ENCODE measurements at regions not wholly inside any gene's neighbourhood (a gene's known extent, or its start where the extent isn't known, plus 50 kb on each side); places are given as distances from the start of the nearest gene placed in this dataset.

DNA sequence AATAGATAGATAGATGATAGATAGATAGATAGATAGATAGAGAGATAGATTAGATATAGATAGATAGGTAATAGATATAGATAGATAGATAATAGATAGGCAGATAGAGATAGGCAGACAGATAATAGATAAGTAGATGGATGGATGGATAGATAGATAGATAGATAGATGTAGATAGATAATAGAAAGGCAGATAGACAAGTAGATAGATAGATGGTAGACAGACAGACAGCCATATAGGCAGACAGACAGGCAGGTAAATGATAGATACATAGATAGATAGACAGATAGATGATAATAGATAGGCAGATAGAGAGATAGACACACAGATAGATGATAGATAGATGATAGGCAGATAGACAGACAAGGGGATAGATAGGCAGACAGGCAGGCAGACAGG is 191.4 kb upstream of the TNRC6C start:
- Mint-ChIP-seq H3K4me1 (ENCODE audit: unreplicated experiment) (peaks cover under 1% of the 10 kb centered on the region), H3K4me3 (no peak overlapping the region), H3K36me3 (no peaks in the 10 kb centered on the region), H3K27ac (no peak overlapping the region), H3K9me3 (no peaks in the 10 kb centered on the region), H3K27me3 (peaks cover 28% of the 10 kb centered on the region)
- no peak for TF ChIP-seq CTCF (conservative IDR thresholded peaks at IDR 0.05)
- no peak for DNase-seq (ENCODE audit: extremely low spot score, unreplicated experiment)

GRCh38 chr17:77768248-77768852 is 190.2 kb upstream of the TNRC6C start:
- Mint-ChIP-seq H3K9me3 (no peaks in the 10 kb centered on the region), H3K27me3 (peaks cover 38% of the 10 kb centered on the region), H3K4me3 (no peak overlapping the region), H3K36me3 (no peaks in the 10 kb centered on the region), H3K27ac (no peak overlapping the region), H3K4me1 (ENCODE audit: unreplicated experiment) (peaks cover 12% of the 10 kb centered on the region)
- no peak for TF ChIP-seq CTCF (conservative IDR thresholded peaks at IDR 0.05)
- DNase-seq (ENCODE audit: extremely low spot score, unreplicated experiment) = no peak

DNA sequence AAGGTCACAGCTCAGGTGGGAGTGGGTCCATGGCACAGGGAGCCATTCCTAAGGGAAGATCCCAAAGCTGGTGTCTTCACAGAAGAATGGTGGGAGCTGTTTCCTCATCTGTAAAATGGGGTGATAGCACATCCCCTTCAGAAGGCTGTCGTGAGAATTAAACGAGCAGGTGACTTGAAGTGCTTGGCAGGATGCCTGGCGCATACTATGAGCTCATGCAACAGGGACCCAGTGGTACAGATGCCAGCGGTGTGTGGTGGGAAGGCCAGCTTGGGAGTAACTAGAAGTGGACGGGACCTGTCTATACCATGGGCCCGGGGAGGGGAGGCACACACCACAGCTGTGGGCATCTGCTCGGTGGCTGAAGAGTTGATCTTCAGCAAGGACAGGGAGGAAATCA is 189.3 kb upstream of the TNRC6C start:
- Mint-ChIP-seq H3K36me3 (no peaks in the 10 kb centered on the region), H3K27me3 (peaks cover 35% of the 10 kb centered on the region), H3K27ac (no peak overlapping the region), H3K4me3 (no peak overlapping the region), H3K4me1 (ENCODE audit: unreplicated experiment) (peaks cover 12% of the 10 kb centered on the region), H3K9me3 (no peaks in the 10 kb centered on the region)
- DNase-seq (ENCODE audit: extremely low spot score, unreplicated experiment) = no peak
- TF ChIP-seq CTCF (conservative IDR thresholded peaks at IDR 0.05) = no peak

GRCh38 chr17:77769762-77770161 is 188.7 kb upstream of the TNRC6C start:
- no peak for TF ChIP-seq CTCF (conservative IDR thresholded peaks at IDR 0.05)
- no peak overlapping the region for H3K27ac Mint-ChIP-seq
- H3K4me3 Mint-ChIP-seq = no peak overlapping the region
- DNase-seq (ENCODE audit: extremely low spot score, unreplicated experiment) = no peak
- no peaks in the 10 kb centered on the region for H3K36me3 Mint-ChIP-seq
- H3K4me1 Mint-ChIP-seq (ENCODE audit: unreplicated experiment) = peaks cover 12% of the 10 kb centered on the region
- no peaks in the 10 kb centered on the region for H3K9me3 Mint-ChIP-seq
- peaks cover 34% of the 10 kb centered on the region for H3K27me3 Mint-ChIP-seq

- peak overlapping the region; percentile 46 for H3K27ac Mint-ChIP-seq
- H3K27me3 Mint-ChIP-seq = peaks cover 31% of the 10 kb centered on the region
Observed at GRCh38 chr17:77770331-77771105, 188.0 kb upstream of the TNRC6C start.

More at GRCh38 chr17:77770331-77771105, 188.0 kb upstream of the TNRC6C start:
- Mint-ChIP-seq H3K36me3 (no peaks in the 10 kb centered on the region), H3K4me3 (no peak overlapping the region), H3K9me3 (no peaks in the 10 kb centered on the region), H3K4me1 (ENCODE audit: unreplicated experiment) (peaks cover 12% of the 10 kb centered on the region)
- TF ChIP-seq CTCF (conservative IDR thresholded peaks at IDR 0.05) = no peak
- no peak for DNase-seq (ENCODE audit: extremely low spot score, unreplicated experiment)
